ENCODE measurements at regions not wholly inside any gene's neighbourhood (a gene's known extent, or its start where the extent isn't known, plus 50 kb on each side); places are given as distances from the start of the nearest gene placed in this dataset.

GRCh38 chr21:20459838-20460237 lies 538.4 kb upstream of the NCAM2 start:
- Histone ChIP-seq H3K4me3 (ENCODE audit: low read length) (no peak overlapping the region), H3F3A (ENCODE audit: insufficient read depth, low read length) (no peaks in the 10 kb centered on the region), H3K4me1 (ENCODE audit: low read length) (no peaks in the 10 kb centered on the region), H3K9me3 (replicated peaks; ENCODE audit: insufficient read depth, low read length) (no peaks in the 10 kb centered on the region), H3K27me3 (replicated peaks; ENCODE audit: insufficient read depth, low read length) (no peaks in the 10 kb centered on the region), H3K4me2 (ENCODE audit: low read depth, low read length) (no peak overlapping the region), H3K36me3 (replicated peaks; ENCODE audit: insufficient read depth, low read length) (no peaks in the 10 kb centered on the region), H3K9ac (ENCODE audit: low read length) (no peak overlapping the region), H3K79me2 (ENCODE audit: low read length) (no peaks in the 10 kb centered on the region), H3K27ac (ENCODE audit: low read length) (no peak overlapping the region), H4K20me1 (ENCODE audit: insufficient read depth, low read length) (no peaks in the 10 kb centered on the region), H3K9me2 (replicated peaks; ENCODE audit: insufficient read depth, low read length) (no peaks in the 10 kb centered on the region; the same call in 1 of the 2 replicates), H2AFZ (ENCODE audit: low read length) (no peak overlapping the region)
- TF ChIP-seq EZH2 (optimal IDR thresholded peaks at IDR 0.05; ENCODE audit: low read depth, low read length) (no peak), CTCF (IDR thresholded peaks at IDR 0.05; ENCODE audit: low read length) (no peak), EZH2phosphoT487 (IDR thresholded peaks at IDR 0.05; ENCODE audit: low read length) (no peak)
- no peak for DNase-seq

GRCh38 chr21:20463362-20463761 lies 534.8 kb upstream of the NCAM2 start:
- H3K9me3 ChIP-seq (replicated peaks; ENCODE audit: insufficient read depth, low read length), result no peaks in the 10 kb centered on the region
- H3F3A ChIP-seq (ENCODE audit: insufficient read depth, low read length), result no peaks in the 10 kb centered on the region
- no peaks in the 10 kb centered on the region for H3K79me2 ChIP-seq (ENCODE audit: low read length)
- H2AFZ ChIP-seq (ENCODE audit: low read length), result no peak overlapping the region
- TF ChIP-seq EZH2 (optimal IDR thresholded peaks at IDR 0.05; ENCODE audit: low read depth, low read length), result no peak
- no peak for TF ChIP-seq EZH2phosphoT487 (IDR thresholded peaks at IDR 0.05; ENCODE audit: low read length)
- TF ChIP-seq CTCF (IDR thresholded peaks at IDR 0.05; ENCODE audit: low read length), result no peak
- DNase-seq, result no peak
- no peaks in the 10 kb centered on the region for H3K9me2 ChIP-seq (replicated peaks; ENCODE audit: insufficient read depth, low read length)
- H3K4me2 ChIP-seq (ENCODE audit: low read depth, low read length), result no peak overlapping the region
- H3K27ac ChIP-seq (ENCODE audit: low read length), result no peak overlapping the region
- no peaks in the 10 kb centered on the region for H3K4me1 ChIP-seq (ENCODE audit: low read length)
- no peaks in the 10 kb centered on the region for H3K36me3 ChIP-seq (replicated peaks; ENCODE audit: insufficient read depth, low read length)
- no peak overlapping the region for H3K9ac ChIP-seq (ENCODE audit: low read length)
- no peaks in the 10 kb centered on the region for H3K27me3 ChIP-seq (replicated peaks; ENCODE audit: insufficient read depth, low read length)
- H3K4me3 ChIP-seq (ENCODE audit: low read length), result no peak overlapping the region
- H4K20me1 ChIP-seq (ENCODE audit: insufficient read depth, low read length), result no peaks in the 10 kb centered on the region

- H3K4me3 ChIP-seq (ENCODE audit: low read length), result no peak overlapping the region
- H4K20me1 ChIP-seq (ENCODE audit: insufficient read depth, low read length), result no peaks in the 10 kb centered on the region
- H3K9me3 ChIP-seq (replicated peaks; ENCODE audit: insufficient read depth, low read length), result no peaks in the 10 kb centered on the region
- no peak overlapping the region for H3K4me2 ChIP-seq (ENCODE audit: low read depth, low read length)
- no peaks in the 10 kb centered on the region; the same call in 1 of the 2 replicates for H3K9me2 ChIP-seq (replicated peaks; ENCODE audit: insufficient read depth, low read length)
- no peaks in the 10 kb centered on the region for H3F3A ChIP-seq (ENCODE audit: insufficient read depth, low read length)
- H3K9ac ChIP-seq (ENCODE audit: low read length), result no peak overlapping the region
- H3K36me3 ChIP-seq (replicated peaks; ENCODE audit: insufficient read depth, low read length), result no peaks in the 10 kb centered on the region
- H3K4me1 ChIP-seq (ENCODE audit: low read length), result no peaks in the 10 kb centered on the region
- H3K27ac ChIP-seq (ENCODE audit: low read length), result no peak overlapping the region
- DNase-seq, result no peak
- no peaks in the 10 kb centered on the region for H3K27me3 ChIP-seq (replicated peaks; ENCODE audit: insufficient read depth, low read length)
- H2AFZ ChIP-seq (ENCODE audit: low read length), result no peak overlapping the region
- no peaks in the 10 kb centered on the region for H3K79me2 ChIP-seq (ENCODE audit: low read length)
- TF ChIP-seq EZH2phosphoT487 (IDR thresholded peaks at IDR 0.05; ENCODE audit: low read length) (no peak), CTCF (IDR thresholded peaks at IDR 0.05; ENCODE audit: low read length) (no peak), EZH2 (optimal IDR thresholded peaks at IDR 0.05; ENCODE audit: low read depth, low read length) (no peak)
These were observed 528.8 kb upstream of the NCAM2 start for GRCh38 chr21:20469361-20469760.

All from MM.1S (cell line).